Inflammatory macrophage treated with lipopolysaccharide for 4 hours (primary cell): ENCODE measurements at regions not wholly inside any gene's neighbourhood (a gene's known extent, or its start where the extent isn't known, plus 50 kb on each side); places are given as distances from the start of the nearest gene placed in this dataset.

Source experiments
- DNase-seq: peaks from one replicate; pipeline ENCODE4 v3.0.0-alpha.2; 2020

DNA sequence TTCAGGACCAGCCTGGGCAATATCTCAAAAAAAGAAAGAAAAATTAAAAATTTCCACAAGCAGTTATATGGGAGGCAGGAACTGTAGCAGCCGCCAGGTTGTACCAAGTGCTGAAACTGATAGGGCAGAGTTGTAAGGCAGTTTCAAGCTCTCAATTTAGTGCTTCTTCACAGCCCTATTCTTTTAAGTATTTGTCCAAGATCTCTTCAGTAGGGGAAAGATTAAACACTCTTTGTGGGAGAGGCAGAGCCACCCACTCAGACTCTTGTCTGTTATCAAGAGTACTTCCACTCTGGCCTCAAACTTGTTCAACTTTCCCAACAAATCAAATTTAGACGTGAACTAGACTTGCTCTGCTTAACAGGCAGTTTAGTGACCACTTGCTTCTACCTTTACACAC lies 228.7 kb downstream of the REEP3 start:
- no peak for DNase-seq

DNA sequence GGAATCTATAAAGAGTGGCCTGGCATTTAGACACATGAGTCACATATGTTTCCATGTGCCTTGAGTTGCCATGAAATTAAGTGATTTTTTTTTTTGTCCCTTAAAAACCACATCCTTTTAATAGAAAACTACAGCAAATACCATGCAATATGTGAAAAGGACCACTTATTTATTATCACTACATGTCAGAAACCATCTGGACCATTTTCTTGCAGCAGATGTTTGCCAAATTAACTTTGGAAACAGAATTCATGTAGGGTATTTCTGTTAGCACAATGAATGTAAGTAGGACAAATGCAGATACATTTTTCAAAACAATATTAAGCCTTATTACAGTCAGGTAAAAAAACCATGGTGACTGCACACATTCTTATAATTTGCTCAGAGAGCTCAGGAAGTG lies 230.6 kb downstream of the REEP3 start:
- DNase-seq: no peak

DNA sequence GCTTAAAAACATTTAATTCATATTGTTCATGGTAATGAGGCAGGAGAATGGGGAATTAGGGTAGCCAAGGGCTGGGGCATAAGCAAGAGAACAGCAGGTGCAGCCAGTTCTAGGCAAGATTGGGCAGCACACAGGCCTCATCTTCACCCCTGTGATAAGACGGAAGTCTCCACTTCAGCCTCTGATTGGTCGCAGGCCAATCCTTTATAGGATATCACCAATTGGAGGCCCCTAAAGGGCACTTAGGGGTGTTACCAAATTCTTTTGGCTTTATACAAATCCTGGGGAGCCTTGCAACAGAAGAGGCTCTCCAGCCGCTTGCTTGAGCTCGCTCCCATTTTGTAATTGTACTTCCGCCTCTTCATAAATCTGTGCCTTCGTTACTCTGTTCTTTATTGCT lies 231.1 kb downstream of the REEP3 start:
- DNase-seq: no peak

DNA sequence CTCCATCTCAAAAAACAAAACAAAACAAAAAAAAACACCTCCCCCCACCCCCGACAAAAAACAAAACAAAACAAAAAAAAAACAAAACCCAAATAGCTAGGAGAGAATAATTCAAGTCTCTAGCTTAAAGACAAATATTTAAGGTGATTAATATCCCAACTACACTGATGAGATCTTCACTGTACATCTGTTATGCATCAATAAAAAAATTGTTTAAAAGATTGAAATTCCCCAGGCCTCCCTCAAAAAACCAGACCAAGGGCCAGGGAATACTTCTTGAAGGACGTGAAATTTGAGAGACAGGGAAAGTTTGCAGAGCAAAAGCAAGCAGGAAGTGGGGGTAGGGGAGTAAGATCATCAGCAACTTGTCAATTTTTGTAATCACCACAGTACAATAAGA lies 232.6 kb downstream of the REEP3 start:
- DNase-seq: no peak

DNA sequence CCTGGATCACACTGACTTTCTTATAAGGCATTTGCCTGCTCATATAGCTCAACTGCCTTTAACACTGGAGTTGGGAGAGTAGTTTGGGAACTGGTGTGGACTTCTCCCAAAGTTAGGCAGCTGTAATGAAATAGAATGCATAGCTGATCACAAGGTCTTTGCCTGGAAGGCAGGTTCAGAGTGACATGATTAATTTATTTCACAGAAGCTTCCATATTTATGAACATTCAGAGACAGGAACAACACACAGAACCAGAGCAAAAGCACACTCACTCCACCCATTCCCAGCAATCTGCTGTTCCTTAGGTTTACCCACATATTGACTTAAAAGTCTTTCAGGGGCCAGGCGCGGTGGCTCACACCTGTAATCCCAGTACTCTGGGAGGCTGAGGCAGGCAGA lies 234.2 kb downstream of the REEP3 start:
- DNase-seq: no peak

DNA sequence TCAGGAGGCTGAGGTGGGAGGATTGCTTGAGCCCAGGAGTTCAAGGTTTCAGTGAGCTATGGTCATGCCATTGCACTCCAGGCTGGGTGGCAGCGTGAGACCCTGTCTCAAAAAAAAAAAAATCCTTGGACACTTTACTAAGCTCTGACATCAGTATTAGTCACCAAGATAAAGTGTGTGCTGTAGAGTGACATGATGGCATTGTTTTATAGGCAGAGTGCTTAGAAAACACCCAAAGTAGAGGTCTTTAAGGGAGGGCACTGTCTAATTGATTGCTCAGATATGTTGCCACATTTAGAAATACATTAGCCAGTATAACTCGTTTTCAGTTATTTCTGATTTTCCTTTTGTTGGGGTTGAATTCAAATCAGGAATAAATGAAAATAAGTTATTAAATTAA lies 235.9 kb downstream of the REEP3 start:
- no peak for DNase-seq

DNA sequence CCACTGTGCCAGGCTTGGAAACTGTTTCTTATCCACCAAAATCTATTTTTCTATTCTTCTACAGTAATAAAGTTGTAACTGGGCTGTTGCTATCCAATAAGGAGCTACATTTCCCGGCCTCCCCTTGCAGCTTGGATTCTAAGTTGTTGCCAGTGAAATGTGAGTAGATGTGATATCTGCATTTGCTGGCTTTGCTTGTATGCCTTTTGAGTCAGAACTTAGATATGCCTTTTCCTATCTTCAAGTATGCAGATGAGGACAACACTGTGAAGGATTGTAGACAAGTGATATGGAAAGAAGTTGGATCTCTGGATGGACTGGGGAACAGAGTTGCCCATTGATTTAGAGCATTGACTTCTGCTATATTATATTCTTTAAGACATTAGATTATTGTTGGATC lies 236.9 kb downstream of the REEP3 start:
- no peak for DNase-seq

DNA sequence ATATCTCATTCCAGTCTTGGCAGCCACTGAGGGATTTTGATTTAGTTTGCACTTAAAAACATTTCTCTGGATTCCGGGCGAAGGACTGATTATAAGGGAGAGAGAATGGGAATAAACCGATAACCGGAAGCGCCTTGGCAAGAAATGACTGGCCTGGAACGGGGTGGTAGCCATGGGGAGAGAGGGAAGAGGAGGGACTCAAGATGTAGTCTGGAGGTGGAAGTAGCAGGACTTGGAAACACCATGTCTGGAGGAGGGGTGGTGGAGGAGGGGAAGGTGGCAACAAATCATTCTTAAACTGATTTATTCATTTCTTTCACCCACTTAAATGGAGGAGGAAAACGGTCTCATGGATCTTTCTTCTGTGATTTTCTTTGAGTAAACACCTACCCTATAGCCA lies 238.1 kb downstream of the REEP3 start:
- no peak for DNase-seq

DNA sequence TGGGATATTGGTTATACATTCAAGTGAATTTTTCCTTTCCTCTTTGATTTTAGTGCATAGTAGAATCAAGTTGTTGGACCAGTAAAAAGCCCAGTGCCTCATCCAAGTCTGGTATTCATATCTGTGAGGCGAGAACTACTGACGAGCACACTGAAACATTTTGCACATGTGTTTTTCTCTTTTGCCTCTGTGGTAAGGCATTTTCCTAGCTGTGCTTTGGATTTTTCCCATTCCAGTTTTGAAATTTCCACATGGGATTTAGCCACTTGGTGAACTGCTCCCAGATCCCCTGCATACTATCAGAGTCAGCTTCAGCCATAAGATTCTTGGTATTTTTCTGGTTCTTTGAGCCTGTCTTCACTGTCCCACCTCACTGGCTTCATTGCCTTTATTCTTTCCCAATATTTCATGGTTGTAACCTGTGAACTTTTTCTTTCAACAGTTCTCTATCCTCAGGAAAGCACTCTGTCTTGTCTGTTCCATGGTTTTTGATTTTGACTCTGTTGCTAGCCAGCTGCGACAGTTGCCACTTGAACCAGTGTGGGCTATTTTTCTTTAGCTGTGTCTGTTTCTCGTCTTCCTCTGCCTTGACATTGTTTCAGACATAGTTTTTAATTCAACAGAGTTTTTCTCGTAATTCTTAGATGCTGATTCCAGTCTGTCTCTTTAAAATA lies 239.0 kb downstream of the REEP3 start:
- DNase-seq: no peak

DNA sequence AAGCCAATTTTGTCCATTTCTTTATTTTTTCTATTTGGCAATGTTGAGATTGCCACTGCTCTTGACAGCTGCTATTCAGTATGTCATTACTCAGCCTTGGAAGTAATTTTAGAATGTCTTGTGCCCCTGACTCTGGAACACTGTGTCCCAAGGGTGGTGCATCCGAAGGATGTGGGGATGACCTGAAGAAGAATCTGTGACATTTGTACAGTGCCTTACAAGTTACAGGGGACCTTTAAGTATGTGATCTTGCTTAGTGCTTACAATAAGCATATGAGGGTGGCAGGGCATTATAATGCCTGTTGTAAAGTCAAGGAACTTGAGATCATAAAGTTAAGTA lies 239.5 kb downstream of the REEP3 start:
- DNase-seq: no peak

DNA sequence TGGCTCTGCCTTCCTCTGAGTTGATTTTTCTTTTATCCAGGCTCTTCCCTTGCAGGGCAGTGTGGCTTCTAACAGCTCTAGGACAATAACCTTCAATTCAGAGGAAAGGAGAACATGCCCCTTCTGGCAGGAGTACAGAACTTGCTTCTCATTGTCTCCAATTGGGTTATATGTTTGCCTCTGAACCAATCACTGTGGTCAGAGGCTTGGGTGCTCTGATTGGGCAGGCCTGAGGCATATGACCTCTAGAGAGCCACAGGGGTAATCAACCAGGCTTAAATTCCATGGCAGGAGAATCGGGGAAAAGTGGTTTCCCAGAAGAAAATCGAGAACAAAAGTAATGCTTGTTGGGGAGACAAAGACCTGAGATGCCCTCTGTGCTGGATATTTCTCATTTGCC lies 240.0 kb downstream of the REEP3 start:
- no peak for DNase-seq

DNA sequence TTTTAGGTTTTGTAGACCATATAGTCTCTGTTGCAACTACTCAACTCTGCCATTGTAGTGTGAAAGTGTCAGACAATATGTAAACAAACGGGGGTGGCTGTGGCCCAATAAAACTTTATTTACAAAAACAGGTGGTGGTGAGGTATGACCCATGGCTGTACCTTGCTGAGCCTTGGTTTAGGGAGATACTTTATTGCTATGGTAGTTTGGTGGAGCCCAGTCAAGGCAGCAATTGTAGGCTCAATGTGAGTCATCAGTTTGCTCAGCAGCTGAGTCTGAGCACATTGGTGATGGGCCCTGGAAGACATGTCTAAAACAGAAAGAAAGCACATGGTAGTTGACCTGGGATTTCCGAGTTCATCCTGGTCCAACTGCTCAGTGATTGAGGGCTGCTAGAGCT lies 242.5 kb downstream of the REEP3 start:
- DNase-seq: no peak

DNA sequence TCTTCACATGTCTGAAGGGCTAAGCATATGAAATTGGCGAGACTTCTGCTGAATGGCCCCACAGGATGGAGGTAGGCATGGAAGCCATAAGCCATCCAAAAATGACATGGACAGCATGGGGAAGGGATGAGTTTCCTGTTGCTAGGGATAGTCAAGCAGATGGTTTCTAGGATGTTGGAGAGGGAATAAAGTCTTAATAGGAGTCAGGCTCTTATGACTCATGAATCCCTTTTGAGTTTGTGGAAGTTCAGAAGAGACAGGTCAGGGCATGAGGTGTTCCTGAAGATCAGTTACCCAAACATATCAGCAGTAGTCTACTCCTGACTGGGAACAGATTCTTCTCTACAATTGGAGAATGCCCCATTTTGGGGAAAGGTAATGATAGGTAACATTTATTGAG lies 243.9 kb downstream of the REEP3 start:
- no peak for DNase-seq

DNA sequence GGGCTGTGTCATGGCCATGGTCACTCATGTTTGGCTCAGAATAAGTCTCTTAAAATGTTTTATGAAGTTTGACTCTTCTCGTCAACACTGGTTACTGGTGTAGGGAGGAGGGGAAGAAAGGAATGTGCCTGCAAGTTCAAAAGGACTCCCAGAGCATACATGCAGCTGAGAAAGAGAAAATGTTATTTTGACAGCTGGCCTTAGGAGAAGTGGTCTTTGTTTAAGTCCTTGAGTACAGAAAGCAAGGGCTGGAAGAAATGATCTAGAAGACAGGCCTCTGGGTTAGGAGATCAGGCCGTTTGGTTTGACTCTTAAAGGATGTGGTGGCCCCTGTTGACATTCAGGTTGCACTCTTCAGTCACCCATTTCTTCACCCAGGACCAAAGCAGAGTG lies 245.5 kb downstream of the REEP3 start:
- no peak for DNase-seq

DNA sequence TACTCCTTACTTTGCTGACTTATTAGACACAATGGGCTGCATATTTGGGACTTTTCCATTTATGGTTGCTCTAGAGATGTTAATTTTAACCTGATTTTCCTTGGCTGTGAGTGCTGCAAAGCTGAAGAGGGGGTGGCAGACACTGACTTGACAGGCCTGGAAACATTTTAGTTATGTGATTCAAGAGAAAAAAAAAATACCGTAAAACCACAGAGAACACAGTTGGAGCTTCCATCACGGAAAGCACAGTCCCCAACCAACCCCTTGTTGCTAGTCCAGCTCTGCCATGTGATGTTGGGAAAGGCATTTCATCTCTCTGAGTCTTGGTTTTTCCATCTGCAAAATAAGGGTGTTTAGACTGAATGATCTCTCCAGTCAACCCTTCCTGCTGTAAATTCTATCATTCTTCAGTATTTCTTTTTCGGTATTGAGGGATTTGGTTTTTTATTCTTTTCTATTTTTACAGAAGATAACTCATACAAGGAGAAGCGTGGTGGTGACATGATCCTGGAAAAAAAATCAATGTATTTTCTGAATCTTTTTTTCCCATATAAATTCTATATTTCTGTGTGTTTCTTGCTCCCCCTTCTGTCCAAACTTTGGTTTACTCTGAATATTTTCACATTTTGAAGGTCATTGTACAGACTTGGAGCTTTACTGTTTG lies 246.1 kb downstream of the REEP3 start:
- DNase-seq: peak; percentile 13

DNA sequence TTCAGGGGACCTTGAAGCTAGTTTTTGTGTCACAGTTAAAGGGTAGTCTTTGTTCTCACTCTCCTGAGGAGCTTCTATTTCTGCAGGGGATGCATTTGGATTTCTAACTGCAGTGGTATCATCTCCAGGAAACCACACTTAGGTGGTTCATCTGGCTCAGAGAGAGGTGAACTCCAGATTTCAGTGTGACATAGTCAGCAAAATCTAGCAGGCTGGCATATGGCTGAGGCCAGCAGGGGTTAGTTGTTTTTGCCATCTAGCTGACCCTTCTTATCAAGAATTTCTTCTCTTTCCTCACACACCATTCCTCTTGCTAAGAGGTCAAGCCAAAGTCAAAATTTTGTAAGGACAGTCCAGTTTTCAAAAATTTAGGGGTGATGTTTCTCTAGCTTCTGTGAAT lies 248.2 kb downstream of the REEP3 start:
- no peak for DNase-seq

DNA sequence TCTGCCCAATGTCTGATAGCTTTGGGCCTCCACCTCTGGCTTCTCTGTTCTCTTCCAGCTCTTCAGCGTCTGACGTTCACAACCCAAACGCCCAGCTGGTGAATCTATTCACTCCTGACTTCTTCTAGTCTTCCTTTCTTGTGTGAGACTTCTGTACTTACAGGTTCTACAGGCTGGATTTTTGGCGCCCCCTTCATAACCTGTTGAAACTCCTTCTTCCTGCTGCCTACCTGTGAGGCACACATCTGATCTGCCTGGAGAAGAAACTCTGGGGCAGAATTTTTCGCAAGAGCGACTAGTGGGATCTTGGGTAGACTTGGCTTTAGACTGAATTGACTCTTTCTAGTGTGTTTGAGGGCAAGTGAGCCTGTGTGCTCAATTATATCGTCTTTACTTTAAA lies 249.3 kb downstream of the REEP3 start:
- DNase-seq: no peak

DNA sequence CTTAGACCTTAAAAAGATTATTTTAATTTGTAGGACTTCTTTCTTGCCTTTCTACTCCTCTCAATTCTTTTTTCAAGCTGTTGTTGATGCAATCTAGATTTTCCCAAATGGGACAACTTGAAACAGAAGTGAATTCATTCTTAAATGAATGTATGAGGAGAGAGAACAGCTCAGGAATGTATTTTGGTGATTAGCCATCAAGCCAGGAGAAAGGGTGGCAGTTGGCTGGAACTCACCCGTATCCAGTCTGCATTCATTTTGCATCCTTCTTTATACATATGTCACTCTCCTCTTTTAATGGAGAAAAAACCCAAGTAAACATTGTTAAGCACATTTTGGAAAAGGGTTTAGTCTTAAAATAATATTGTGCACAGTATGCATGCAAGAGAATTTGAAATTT lies 251.3 kb downstream of the REEP3 start:
- DNase-seq: no peak

DNA sequence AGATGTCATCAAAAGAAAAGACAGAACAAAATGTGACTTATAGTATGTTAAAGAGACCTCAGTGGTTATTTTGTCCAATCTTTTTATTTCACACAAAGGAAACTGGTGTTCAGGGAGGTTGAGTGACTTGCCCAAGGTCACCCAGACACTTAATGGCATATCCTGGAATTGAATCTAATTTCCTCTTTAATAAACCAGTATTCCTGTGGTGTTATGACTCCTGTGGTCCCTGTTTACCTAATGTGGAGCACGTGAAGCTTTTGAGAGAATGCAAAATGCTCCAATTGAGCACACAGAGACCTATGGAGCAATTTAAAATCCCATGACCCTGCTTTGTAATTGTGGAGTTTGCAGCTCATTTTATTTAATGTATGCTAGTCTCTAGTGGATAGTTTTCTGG lies 251.9 kb downstream of the REEP3 start:
- DNase-seq: no peak

DNA sequence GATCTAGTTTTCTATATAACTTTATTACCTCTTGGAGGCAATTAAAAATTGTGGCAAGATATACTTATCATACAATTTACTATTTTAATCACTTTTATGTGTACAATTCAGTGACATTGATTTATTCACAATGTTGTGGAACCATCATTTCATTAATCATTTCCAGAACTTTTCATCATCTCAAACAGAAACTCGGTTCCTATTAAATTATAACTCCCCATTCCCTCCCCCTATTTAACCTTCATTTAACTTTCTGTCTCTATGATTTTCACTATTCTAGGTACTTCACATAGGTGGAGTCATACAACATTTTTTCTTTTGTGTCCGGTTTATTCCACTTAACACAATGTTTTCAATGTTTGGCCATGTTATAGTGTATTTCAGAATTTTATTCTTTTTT lies 252.8 kb downstream of the REEP3 start:
- DNase-seq: no peak

DNA sequence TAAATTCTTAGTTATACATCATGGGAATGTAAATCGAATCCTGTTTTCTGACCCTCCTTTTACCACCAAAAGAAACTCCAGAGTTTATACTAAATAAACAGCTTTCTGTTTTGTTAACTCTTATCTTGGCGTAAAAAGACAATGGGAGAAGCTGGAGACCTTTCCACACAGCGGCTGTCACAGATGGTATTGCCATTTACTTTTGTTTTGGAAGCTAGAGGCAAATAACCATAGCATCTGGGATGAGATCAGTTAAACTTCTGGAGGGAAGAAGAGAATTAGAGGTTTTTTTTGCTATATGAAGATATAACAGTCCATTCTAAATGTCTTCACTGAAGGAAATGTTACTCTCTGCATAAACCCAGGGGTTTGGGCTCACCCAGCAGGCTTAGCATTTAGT lies 258.9 kb downstream of the REEP3 start:
- no peak for DNase-seq

DNA sequence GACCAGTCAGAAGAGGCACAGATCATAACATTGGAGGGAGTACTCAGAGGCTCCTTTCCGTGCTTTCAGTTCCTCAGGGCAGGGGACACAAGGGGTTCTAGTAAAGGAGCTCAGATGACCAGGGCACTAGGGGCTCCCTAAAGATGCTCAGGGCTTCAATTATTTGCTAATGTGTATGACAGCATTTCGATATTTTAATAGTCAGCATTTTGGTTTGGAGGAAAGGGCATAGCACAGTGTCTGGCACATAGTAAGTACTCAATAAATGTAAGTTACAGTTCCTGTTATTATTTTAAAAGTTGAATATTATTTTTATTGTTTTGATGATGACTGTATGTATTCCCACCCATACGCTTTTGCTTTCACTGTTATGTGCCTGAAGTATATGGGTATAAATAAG lies 260.0 kb downstream of the REEP3 start:
- no peak for DNase-seq

DNA sequence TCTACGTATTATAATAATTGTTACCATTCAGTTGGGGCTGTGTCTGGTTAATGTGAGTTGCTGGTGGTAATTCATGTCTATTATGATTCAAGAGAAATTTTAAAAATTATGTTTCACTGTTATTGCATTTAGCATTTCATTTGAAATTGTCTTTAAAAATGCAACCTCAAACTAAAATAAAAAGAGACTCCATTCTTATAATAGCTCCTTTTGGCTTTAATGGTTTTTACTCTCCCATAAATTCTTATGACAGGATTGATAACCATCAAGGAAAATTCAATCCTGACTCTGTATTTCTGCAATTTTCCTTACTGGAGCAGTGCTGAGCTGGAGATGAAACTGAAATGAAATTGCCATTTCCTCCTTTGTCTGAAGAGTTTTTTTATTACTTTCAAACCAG lies 262.7 kb downstream of the REEP3 start:
- DNase-seq: no peak

DNA sequence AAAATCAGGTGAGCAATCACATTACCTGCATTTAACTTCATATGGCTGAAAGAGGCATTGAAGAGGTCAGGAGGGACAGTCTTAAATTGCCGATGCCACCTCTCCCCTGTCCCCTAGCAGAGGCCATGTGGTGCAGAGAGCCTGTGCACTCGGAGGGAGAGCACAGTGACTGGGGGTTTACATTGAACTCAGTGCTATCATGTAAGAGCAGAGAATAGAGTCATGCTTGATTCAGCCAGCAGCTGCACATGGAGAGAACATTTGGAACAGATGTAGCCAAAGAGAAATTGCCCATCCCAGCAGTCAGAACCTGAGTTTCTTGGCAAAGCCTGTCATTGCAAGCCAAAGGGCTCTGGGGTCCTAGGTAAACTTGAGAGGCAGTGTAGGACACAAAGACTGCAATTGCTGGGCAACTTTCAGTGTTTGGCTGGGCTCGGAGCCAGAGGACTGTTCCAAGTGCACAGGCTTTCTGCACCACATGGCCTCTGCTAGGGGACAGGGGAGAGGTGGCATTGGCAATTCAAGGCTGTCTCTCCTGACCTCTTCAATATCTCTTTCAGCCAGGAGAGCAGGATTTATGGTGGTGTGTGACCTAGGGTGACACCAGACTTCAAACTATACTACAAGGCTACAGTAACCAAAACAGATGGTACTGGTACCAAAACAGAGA lies 267.1 kb downstream of the REEP3 start:
- no peak for DNase-seq
